GM12878 (cell line): ENCODE measurements at regions not wholly inside any gene's neighbourhood (a gene's known extent, or its start where the extent isn't known, plus 50 kb on each side); places are given as distances from the start of the nearest gene placed in this dataset.

ENCODE experiments used
- ATAC-seq: fragments of 200-7000 bp; cut with Tn5 transposase; 3 replicates; pipeline ENCODE4 v1.9.1; 2020; ENCODE audit warnings: mild to moderate bottlenecking, moderate library complexity
- BruUV-seq: library from RNA; stranded (reverse); fragments of 400-500 nt; replicated peaks from 2 replicates; lab custom pipeline; 2021; lab: Mats Ljungman, UMichigan
- CTCF ChIA-PET: fragments of 300-600 bp; sonication (Branson Sonifier 250); formaldehyde crosslinking; extraction: SDS; loops from one replicate; lab custom pipeline; 2021; ENCODE audit warnings: inconsistent platforms; lab: Yijun Ruan, JAX
- POLR2A ChIA-PET: fragments of 350-600 bp; formaldehyde crosslinking; extraction: SDS; loops from one replicate; lab custom pipeline; 2021; ENCODE audit warnings: inconsistent platforms; lab: Charles Lee
- RAD21 ChIA-PET: fragments of 300-600 bp; sonication (Branson Sonifier 250); formaldehyde crosslinking; loops from one replicate; lab custom pipeline; 2023; ENCODE audit warnings: antibody characterized with exemption; ENCODE audit not compliant: unreplicated experiment; lab: Charles Lee
- SMC1A ChIA-PET: fragments of 300-600 bp; sonication (Branson Sonifier 250); formaldehyde crosslinking; loops from one replicate; lab custom pipeline; 2023; ENCODE audit not compliant: unreplicated experiment, uncharacterized antibody; lab: Charles Lee
- DNase-seq: peaks from one replicate; pipeline ENCODE4 v3.0.0-alpha.2; 2011; ENCODE audit warnings: low read depth, low spot score
- FAIRE-seq: peaks from 3 replicates; lab custom pipeline; 2011; peaks lifted over from hg19 to GRCh38; lab: Jason Lieb, UNC
- H2AFZ ChIP-seq: 2 replicates; pipeline ENCODE4 v1.6.0; 2011; ENCODE audit warnings: low read depth, low read length, control low read depth; ENCODE audit not compliant: control insufficient read depth
- H3K27ac ChIP-seq: 2 replicates; pipeline ENCODE4 v1.5.1; 2011; ENCODE audit warnings: control low read depth; ENCODE audit not compliant: control insufficient read depth, insufficient read depth
- H3K27me3 ChIP-seq, 2 experiments: replicated peaks in 1 of 2; 2 replicates each; pipeline versions ENCODE4 v1.6.0 to v1.6.1; 2011; ENCODE audit warnings: low read length in 1 of 2; ENCODE audit not compliant: control insufficient read depth in 2 of 2, insufficient read depth in 2 of 2
- H3K36me3 ChIP-seq, 2 experiments: 2 replicates each; pipeline ENCODE4 v1.5.1; 2011; ENCODE audit warnings: low read length in 1 of 2; ENCODE audit not compliant: control insufficient read depth in 2 of 2, insufficient read depth in 2 of 2
- H3K4me1 ChIP-seq: 2 replicates; pipeline ENCODE4 v1.6.1; 2011; ENCODE audit warnings: mild to moderate bottlenecking, low read length, moderate library complexity, mixed read lengths; ENCODE audit not compliant: control insufficient read depth, insufficient read depth
- H3K4me2 ChIP-seq: 2 replicates; pipeline ENCODE4 v1.6.0; 2011; ENCODE audit warnings: control low read depth; ENCODE audit not compliant: control insufficient read depth, insufficient read depth
- H3K4me3 ChIP-seq: fragments of 200-600 bp; sonication (generic); 2 replicates; pipeline ENCODE4 v1.5.1; 2016
- H3K79me2 ChIP-seq: 2 replicates; pipeline ENCODE4 v1.6.0; 2011; ENCODE audit warnings: low read length; ENCODE audit not compliant: control insufficient read depth, insufficient read depth
- H3K9ac ChIP-seq: 2 replicates; pipeline ENCODE4 v1.8.0; 2011; ENCODE audit warnings: low read length, control low read depth, mixed read lengths; ENCODE audit not compliant: control insufficient read depth, insufficient read depth
- H3K9me3 ChIP-seq: replicated peaks from 3 replicates; pipeline ENCODE4 v1.5.1; 2011; ENCODE audit warnings: mild to moderate bottlenecking, low read length; ENCODE audit not compliant: control insufficient read depth, insufficient read depth
- H4K20me1 ChIP-seq: 2 replicates; pipeline ENCODE4 v1.6.0; 2011; ENCODE audit not compliant: control insufficient read depth, insufficient read depth
- BHLHE40 ChIP-seq, 2 experiments: fragments of 450-650 bp in 1 of 2; IDR thresholded peaks; 2 replicates each; pipeline ENCODE4 v1.6.1; 2011 to 2017; ENCODE audit warnings: low read depth in 2 of 2, borderline replicate concordance in 1 of 2, improper control_type of control experiment in 1 of 2, low read length in 1 of 2, mild to moderate bottlenecking in 1 of 2
- CHD4 ChIP-seq: fragments of 200-600 bp; sonication (generic); IDR thresholded peaks from 2 replicates; pipeline ENCODE4 v1.6.1; 2016; ENCODE audit warnings: mild to moderate bottlenecking
- EP300 ChIP-seq, 2 experiments: fragments of 150-350 bp in 1 of 2; IDR thresholded peaks; 2 replicates each; pipeline ENCODE4 v1.6.1; 2011 to 2012; ENCODE audit warnings: low read depth in 2 of 2, low read length in 2 of 2, borderline replicate concordance in 1 of 2, improper control_type of control experiment in 1 of 2, inconsistent platforms in 1 of 2; ENCODE audit not compliant: control insufficient read depth in 1 of 2
- JUNB ChIP-seq: IDR thresholded peaks from 2 replicates; pipeline ENCODE4 v1.6.1; 2016; ENCODE audit warnings: antibody characterized with exemption, mild to moderate bottlenecking
- MEF2B ChIP-seq: fragments of 450-650 bp; IDR thresholded peaks from 2 replicates; pipeline ENCODE4 v1.6.1; 2018; ENCODE audit warnings: mild to moderate bottlenecking, moderate library complexity; ENCODE audit not compliant: partially characterized antibody, poor library complexity, severe bottlenecking
- PAX5 ChIP-seq: IDR thresholded peaks from 2 replicates; pipeline ENCODE4 v1.6.1; 2011; ENCODE audit warnings: low read depth, low read length, borderline replicate concordance
- RELA ChIP-seq: fragments of 450-650 bp; IDR thresholded peaks from 2 replicates; pipeline ENCODE4 v1.8.0; 2014; ENCODE audit warnings: borderline replicate concordance; ENCODE audit not compliant: partially characterized antibody
- RUNX3 ChIP-seq: IDR thresholded peaks from 2 replicates; pipeline ENCODE4 v1.6.1; 2012; ENCODE audit warnings: low read length, inconsistent platforms
- SIN3A ChIP-seq: IDR thresholded peaks from 2 replicates; pipeline ENCODE4 v1.6.1; 2012; ENCODE audit warnings: low read depth, low read length, improper control_type of control experiment
- SIX5 ChIP-seq: IDR thresholded peaks from 2 replicates; pipeline ENCODE4 v1.6.1; 2011; ENCODE audit warnings: mild to moderate bottlenecking, low read depth, low read length, moderate library complexity; ENCODE audit not compliant: severe bottlenecking
- SMAD5 ChIP-seq: IDR thresholded peaks from 2 replicates; pipeline ENCODE4 v1.6.1; 2016; ENCODE audit warnings: antibody characterized with exemption, low read depth
- SMC3 ChIP-seq: IDR thresholded peaks from 2 replicates; pipeline ENCODE4 v1.6.1; 2011; ENCODE audit warnings: low read length, improper control_type of control experiment, borderline replicate concordance
- SUPT20H ChIP-seq: IDR thresholded peaks from 2 replicates; pipeline ENCODE4 v1.6.1; 2011; ENCODE audit warnings: low read depth, mild to moderate bottlenecking, low read length, moderate library complexity, borderline replicate concordance; ENCODE audit not compliant: control insufficient read depth
- TAF1 ChIP-seq: IDR thresholded peaks from 2 replicates; pipeline ENCODE4 v1.6.1; 2011; ENCODE audit warnings: mild to moderate bottlenecking, low read depth, low read length, borderline replicate concordance
- TARDBP ChIP-seq: IDR thresholded peaks from 2 replicates; pipeline ENCODE4 v1.6.1; 2016; ENCODE audit warnings: borderline replicate concordance
- YBX1 ChIP-seq: fragments of 450-650 bp; IDR thresholded peaks from 2 replicates; pipeline ENCODE4 v1.6.1; 2016; ENCODE audit warnings: antibody characterized with exemption
- ZNF274 ChIP-seq: IDR thresholded peaks from one replicate; pipeline ENCODE4 v1.8.0; 2011; ENCODE audit not compliant: insufficient read length, insufficient read depth
- WGBS: methylation state at CpG from one replicate; pipeline ENCODE4 v1.1.6; 2016; ENCODE audit warnings: low lambda C conversion rate; ENCODE audit not compliant: insufficient replicate concordance, insufficient coverage; ENCODE audit errors: missing lambda C conversion rate; 5-methylcytosine and 5-hydroxymethylcytosine counted together
- in situ Hi-C: fragments of 300-500 bp; cut with MboI; formaldehyde crosslinking; loops from 9 replicates; pipeline ENCODE4 v1.14.3; 2018; ENCODE audit warnings: mixed read lengths
- intact Hi-C: fragments of 100-400 bp; cut with micrococcal nuclease; formaldehyde crosslinking; loops from one replicate; pipeline ENCODE4 v1.14.2; 2022; ENCODE audit not compliant: unreplicated experiment
- TF ChIP-seq, protein P1 (sequence below): fragments of 450-650 bp; IDR thresholded peaks from 2 replicates; pipeline ENCODE4 v1.6.1; 2014; ENCODE audit warnings: mild to moderate bottlenecking

- Histone ChIP-seq H3K4me1 (no peaks in the 10 kb centered on the region), H3K4me3 (no peak overlapping the region), H2AFZ (no peak overlapping the region), H3K79me2 (no peaks in the 10 kb centered on the region), H3K9me3 (no peaks in the 10 kb centered on the region), H3K4me2 (no peak overlapping the region), H3K27me3 (no peaks in the 10 kb centered on the region), H3K36me3 (no peaks in the 10 kb centered on the region), H3K27ac (no peak overlapping the region), H4K20me1 (no peaks in the 10 kb centered on the region), H3K9ac (no peak overlapping the region)
- TF ChIP-seq, protein P1, sequence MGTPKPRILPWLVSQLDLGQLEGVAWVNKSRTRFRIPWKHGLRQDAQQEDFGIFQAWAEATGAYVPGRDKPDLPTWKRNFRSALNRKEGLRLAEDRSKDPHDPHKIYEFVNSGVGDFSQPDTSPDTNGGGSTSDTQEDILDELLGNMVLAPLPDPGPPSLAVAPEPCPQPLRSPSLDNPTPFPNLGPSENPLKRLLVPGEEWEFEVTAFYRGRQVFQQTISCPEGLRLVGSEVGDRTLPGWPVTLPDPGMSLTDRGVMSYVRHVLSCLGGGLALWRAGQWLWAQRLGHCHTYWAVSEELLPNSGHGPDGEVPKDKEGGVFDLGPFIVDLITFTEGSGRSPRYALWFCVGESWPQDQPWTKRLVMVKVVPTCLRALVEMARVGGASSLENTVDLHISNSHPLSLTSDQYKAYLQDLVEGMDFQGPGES, result no peak
- TF ChIP-seq MEF2B, result no peak
- no peak for TF ChIP-seq EP300 (IDR thresholded peaks at IDR 0.05; ENCODE audit: borderline replicate concordance in 1 of 2, control insufficient read depth in 1 of 2, low read depth in 2 of 2, low read length in 2 of 2)
- no peak for TF ChIP-seq SUPT20H
- ChIA-PET SMC1A (no interaction called here), RAD21 (no interaction called here), CTCF (no interaction called here), POLR2A (no interaction called here)
- WGBS, result 62% methylated on average over 4 of the region's 4 CpGs
- ATAC-seq (no peak), DNase-seq (no peak), FAIRE-seq (no peak)
- intact Hi-C loops (no loop called here), in situ Hi-C loops (no loop called here)
- BruUV-seq, result no TSS peak
Observed at GRCh38 chr18:61989138-61989537, 96.3 kb upstream of the RNF152 start.

DNA sequence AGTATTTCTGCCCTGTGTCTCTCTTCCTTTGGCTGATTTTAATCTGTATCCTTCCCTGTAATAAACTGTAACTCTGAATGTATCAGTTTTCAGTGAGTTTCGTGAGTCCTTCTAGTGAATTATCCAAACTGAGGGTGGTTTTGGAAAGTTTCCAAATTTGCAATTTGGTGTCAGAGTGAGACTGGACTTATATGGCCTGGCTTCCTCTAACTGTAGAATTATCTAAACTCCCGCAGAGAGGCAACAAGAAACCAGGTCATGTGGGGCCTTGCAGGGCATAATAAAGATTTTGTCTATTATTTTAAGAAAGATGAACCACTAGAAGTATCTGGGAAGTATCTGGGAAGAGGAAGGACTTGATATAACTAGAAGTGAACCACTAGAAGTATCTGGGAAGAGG, 95.3 kb upstream of the RNF152 start:
- no peak overlapping the region for H3K9ac ChIP-seq
- no peaks in the 10 kb centered on the region for H3K79me2 ChIP-seq
- FAIRE-seq (no peak), ATAC-seq (no peak), DNase-seq (no peak)
- ChIA-PET CTCF (no interaction called here), POLR2A (no interaction called here), RAD21 (no interaction called here), SMC1A (interaction anchor here (1.2 kb wide), 1 partner anchor 120 kb away, joined by 3 read pairs; no protein-coding TSS in a partner anchor)
- intact Hi-C loops, result no loop called here
- WGBS, result 48% methylated on average over 2 of the region's 2 CpGs
- H3K4me3 ChIP-seq, result no peak overlapping the region
- no peaks in the 10 kb centered on the region for H3K9me3 ChIP-seq
- no peak overlapping the region for H2AFZ ChIP-seq
- in situ Hi-C loops, result no loop called here
- no peaks in the 10 kb centered on the region for H3K36me3 ChIP-seq
- H3K4me2 ChIP-seq, result no peak overlapping the region
- H4K20me1 ChIP-seq, result no peaks in the 10 kb centered on the region
- no peaks in the 10 kb centered on the region for H3K27me3 ChIP-seq
- no TSS peak for BruUV-seq
- no peak for TF ChIP-seq SIN3A
- TF ChIP-seq JUNB, result no peak
- no peak for TF ChIP-seq YBX1
- no peak for TF ChIP-seq TARDBP
- no peak for TF ChIP-seq PAX5
- TF ChIP-seq ZNF274, result no peak
- no peak for TF ChIP-seq SIX5
- TF ChIP-seq SMC3, result no peak
- no peak for TF ChIP-seq BHLHE40 (IDR thresholded peaks at IDR 0.05; ENCODE audit: borderline replicate concordance in 1 of 2, low read depth in 2 of 2, low read length in 1 of 2)
- no peak for TF ChIP-seq TAF1
- no peak for TF ChIP-seq SMAD5
- no peak for TF ChIP-seq CHD4
- no peak for TF ChIP-seq RELA
- no peak for TF ChIP-seq RUNX3
- H3K27ac ChIP-seq, result no peak overlapping the region
- no peaks in the 10 kb centered on the region for H3K4me1 ChIP-seq
